Osteocyte (in vitro differentiated cells): ENCODE measurements at regions not wholly inside any gene's neighbourhood (a gene's known extent, or its start where the extent isn't known, plus 50 kb on each side); places are given as distances from the start of the nearest gene placed in this dataset.
"Not testable (repeated sequence)": the region's sequence is repeated elsewhere in the genome, so short reads cannot be mapped to it uniquely, and the experiment has no call there.

Experiments
- DNase-seq: peaks from one replicate; pipeline ENCODE4 v3.0.0; 2021; ENCODE audit warnings: mixed read lengths; ENCODE audit not compliant: unreplicated experiment; ENCODE audit errors: extremely low spot score
- H3K27ac Mint-ChIP-seq: one replicate; pipeline ENCODE4 v1.8.0; 2021; ENCODE audit warnings: mild to moderate bottlenecking, mixed read lengths; ENCODE audit not compliant: unreplicated experiment
- H3K27me3 Mint-ChIP-seq: one replicate; pipeline ENCODE4 v1.8.0; 2021; ENCODE audit warnings: mixed read lengths; ENCODE audit not compliant: unreplicated experiment
- H3K36me3 Mint-ChIP-seq: one replicate; pipeline ENCODE4 v1.8.0; 2021; ENCODE audit warnings: mixed read lengths; ENCODE audit not compliant: unreplicated experiment
- H3K4me1 Mint-ChIP-seq: one replicate; pipeline ENCODE4 v1.8.0; 2021; ENCODE audit warnings: mixed read lengths; ENCODE audit not compliant: unreplicated experiment
- H3K4me3 Mint-ChIP-seq: one replicate; pipeline ENCODE4 v1.8.0; 2021; ENCODE audit warnings: mild to moderate bottlenecking, moderate library complexity, mixed read lengths; ENCODE audit not compliant: unreplicated experiment
- H3K9me3 Mint-ChIP-seq: one replicate; pipeline ENCODE4 v1.8.0; 2021; ENCODE audit warnings: mixed read lengths; ENCODE audit not compliant: unreplicated experiment
- CTCF ChIP-seq: fragments of 200-600 bp; sonication (generic); IDR thresholded peaks from 2 replicates; pipeline ENCODE4 v1.5.0; 2021; ENCODE audit warnings: antibody characterized with exemption, mild to moderate bottlenecking, moderate library complexity

- Mint-ChIP-seq H3K4me1 (no peaks in the 10 kb centered on the region), H3K27me3 (peaks cover 16% of the 10 kb centered on the region), H3K27ac (no peak overlapping the region), H3K36me3 (no peaks in the 10 kb centered on the region), H3K4me3 (no peak overlapping the region), H3K9me3 (no peaks in the 10 kb centered on the region)
- no peak for DNase-seq
- no peak for TF ChIP-seq CTCF
Observed at GRCh38 chr7:127477295-127478023, 85.0 kb upstream of the ZNF800 start.

- no peaks in the 10 kb centered on the region for H3K36me3 Mint-ChIP-seq
- H3K4me1 Mint-ChIP-seq: no peaks in the 10 kb centered on the region
- H3K4me3 Mint-ChIP-seq: no peak overlapping the region
- DNase-seq: no peak
- H3K27me3 Mint-ChIP-seq: peaks cover 12% of the 10 kb centered on the region
- no peaks in the 10 kb centered on the region for H3K9me3 Mint-ChIP-seq
- TF ChIP-seq CTCF: no peak
- H3K27ac Mint-ChIP-seq: no peak overlapping the region
Observed at GRCh38 chr7:127476618-127477017, 84.1 kb upstream of the ZNF800 start.

- H3K4me1 Mint-ChIP-seq: no peaks in the 10 kb centered on the region
- no peaks in the 10 kb centered on the region for H3K36me3 Mint-ChIP-seq
- H3K27me3 Mint-ChIP-seq: peaks cover 20% of the 10 kb centered on the region
- no peaks in the 10 kb centered on the region for H3K9me3 Mint-ChIP-seq
- no peak for DNase-seq
- H3K27ac Mint-ChIP-seq: no peak overlapping the region
- no peak overlapping the region for H3K4me3 Mint-ChIP-seq
- no peak for TF ChIP-seq CTCF
Observed at GRCh38 chr7:127474457-127474856, 81.9 kb upstream of the ZNF800 start.

- no peaks in the 10 kb centered on the region for H3K4me1 Mint-ChIP-seq
- no peak for TF ChIP-seq CTCF
- no peaks in the 10 kb centered on the region for H3K36me3 Mint-ChIP-seq
- DNase-seq: no peak
- no peaks in the 10 kb centered on the region for H3K9me3 Mint-ChIP-seq
- peaks cover 19% of the 10 kb centered on the region for H3K27me3 Mint-ChIP-seq
- H3K27ac Mint-ChIP-seq: no peak overlapping the region
- H3K4me3 Mint-ChIP-seq: no peak overlapping the region
Observed at GRCh38 chr7:127473409-127473808, 80.9 kb upstream of the ZNF800 start.

- Mint-ChIP-seq H3K27ac (no peak overlapping the region), H3K4me3 (no peak overlapping the region), H3K4me1 (no peaks in the 10 kb centered on the region), H3K27me3 (peaks cover 2% of the 10 kb centered on the region), H3K36me3 (no peaks in the 10 kb centered on the region), H3K9me3 (peaks cover 5% of the 10 kb centered on the region)
- TF ChIP-seq CTCF: no peak
- DNase-seq: no peak
Observed at GRCh38 chr7:127460077-127460476, 67.6 kb upstream of the ZNF800 start.

- Mint-ChIP-seq H3K27me3 (peaks cover 47% of the 10 kb centered on the region), H3K9me3 (peaks cover 12% of the 10 kb centered on the region)
- DNase-seq, H3K36me3 Mint-ChIP-seq, H3K4me3 Mint-ChIP-seq, H3K4me1 Mint-ChIP-seq, H3K27ac Mint-ChIP-seq: not testable (repeated sequence)
Observed at GRCh38 chr7:127451258-127451657, 58.8 kb upstream of the ZNF800 start.
